SH-SY5Y (cell line): ENCODE measurements at regions not wholly inside any gene's neighbourhood (a gene's known extent, or its start where the extent isn't known, plus 50 kb on each side); places are given as distances from the start of the nearest gene placed in this dataset.

Experiments
- GATA2 ChIP-seq: IDR thresholded peaks from 2 replicates; pipeline ENCODE4 v1.6.1; 2011; ENCODE audit warnings: mild to moderate bottlenecking, low read depth, low read length
- GATA3 ChIP-seq: IDR thresholded peaks from 2 replicates; pipeline ENCODE4 v1.6.1; 2011; ENCODE audit warnings: low read depth, mild to moderate bottlenecking, low read length, moderate library complexity

GRCh38 chr7:53642866-53643265 lies 607.4 kb downstream of the POM121L12 start:
- TF ChIP-seq GATA2 (no peak), GATA3 (no peak)
